HEK293 (cell line): ENCODE measurements at regions not wholly inside any gene's neighbourhood (a gene's known extent, or its start where the extent isn't known, plus 50 kb on each side); places are given as distances from the start of the nearest gene placed in this dataset.

Source experiments
- CTCF ChIA-PET: fragments of 350-600 bp; formaldehyde crosslinking; extraction: SDS; loops from one replicate; lab custom pipeline; 2021; ENCODE audit warnings: antibody characterized with exemption; lab: Yijun Ruan, JAX
- POLR2A ChIA-PET: fragments of 300-600 bp; formaldehyde crosslinking; extraction: SDS; loops from one replicate; lab custom pipeline; 2020; ENCODE audit warnings: antibody characterized with exemption, inconsistent platforms; lab: Yijun Ruan, JAX
- H3K27ac ChIP-seq: fragments of 200-500 bp; sonication (Bioruptor generic); 2 replicates; pipeline ENCODE4 v1.5.1; 2014; ENCODE audit warnings: low read depth, low read length, control low read depth, inconsistent platforms; ENCODE audit errors: extremely low read depth
- H3K36me3 ChIP-seq, 2 experiments: fragments of 200-500 bp in 1 of 2; sonication (Bioruptor generic) in 1 of 2; 1 replicate in 1 of 2; 2 replicates in 1 of 2; pipeline ENCODE4 v1.5.1; 2014 to 2017; ENCODE audit warnings: inconsistent platforms in 2 of 2, low read length in 2 of 2; ENCODE audit not compliant: control insufficient read depth in 2 of 2, insufficient read depth in 1 of 2
- H3K4me1 ChIP-seq: fragments of 200-500 bp; sonication (Bioruptor generic); 2 replicates; pipeline ENCODE4 v1.5.1; 2014; ENCODE audit warnings: mild to moderate bottlenecking, low read length, inconsistent platforms; ENCODE audit not compliant: control insufficient read depth, insufficient read depth
- H3K4me3 ChIP-seq: 2 replicates; pipeline ENCODE4 v1.5.1; 2011; ENCODE audit warnings: low read depth, mild to moderate bottlenecking, control low read depth, low read length, moderate library complexity
- H3K9me3 ChIP-seq: fragments of 200-500 bp; sonication (Bioruptor generic); 2 replicates; pipeline ENCODE4 v1.5.1; 2014; ENCODE audit warnings: low read depth, low read length, inconsistent platforms; ENCODE audit not compliant: control insufficient read depth, insufficient read depth
- BCL11B ChIP-seq: fragments of 450-650 bp; formaldehyde crosslinking; IDR thresholded peaks from 2 replicates; pipeline ENCODE4 v1.5.1; 2016; ENCODE audit warnings: low read depth, missing biosample characterization, missing genetic modification characterization
- HIC1 ChIP-seq: fragments of 450-650 bp; formaldehyde crosslinking; IDR thresholded peaks from 2 replicates; pipeline ENCODE4 v1.5.1; 2016; ENCODE audit warnings: missing biosample characterization, missing genetic modification characterization
- HOXD13 ChIP-seq: sonication (generic); formaldehyde crosslinking; IDR thresholded peaks from 2 replicates; pipeline ENCODE4 v1.8.0; 2022; ENCODE audit warnings: missing genetic modification reagents, borderline replicate concordance
- KLF7 ChIP-seq: fragments of 450-650 bp; formaldehyde crosslinking; IDR thresholded peaks from 2 replicates; pipeline ENCODE4 v1.5.1; 2016; ENCODE audit warnings: missing biosample characterization, missing genetic modification characterization, borderline replicate concordance
- REPIN1 ChIP-seq: fragments of 450-650 bp; formaldehyde crosslinking; IDR thresholded peaks from 2 replicates; pipeline ENCODE4 v1.5.1; 2017; ENCODE audit warnings: missing biosample characterization, missing genetic modification characterization, low read depth
- ZFP3 ChIP-seq: fragments of 450-650 bp; formaldehyde crosslinking; IDR thresholded peaks from 2 replicates; pipeline ENCODE4 v1.5.1; 2016; ENCODE audit warnings: low read depth, missing biosample characterization, missing genetic modification characterization
- ZNF114 ChIP-seq: fragments of 450-650 bp; formaldehyde crosslinking; IDR thresholded peaks from 2 replicates; pipeline ENCODE4 v1.5.0; 2017; ENCODE audit warnings: missing biosample characterization, missing genetic modification characterization
- ZNF19 ChIP-seq: fragments of 450-650 bp; formaldehyde crosslinking; IDR thresholded peaks from 2 replicates; pipeline ENCODE4; 2016; ENCODE audit warnings: missing biosample characterization, missing genetic modification characterization, low read depth
- ZNF24 ChIP-seq: fragments of 450-650 bp; formaldehyde crosslinking; IDR thresholded peaks from 2 replicates; pipeline ENCODE4 v1.5.1; 2016; ENCODE audit warnings: missing biosample characterization, missing genetic modification characterization
- ZNF280D ChIP-seq: fragments of 450-650 bp; formaldehyde crosslinking; IDR thresholded peaks from 2 replicates; pipeline ENCODE4 v1.5.1; 2016; ENCODE audit warnings: missing biosample characterization, missing genetic modification characterization
- ZNF513 ChIP-seq: fragments of 450-650 bp; IDR thresholded peaks from 2 replicates; pipeline ENCODE4 v1.5.1; 2018; ENCODE audit warnings: missing biosample characterization, missing genetic modification characterization
- ZNF596 ChIP-seq: fragments of 450-650 bp; IDR thresholded peaks from 2 replicates; pipeline ENCODE4 v1.5.0; 2018; ENCODE audit warnings: missing biosample characterization, mild to moderate bottlenecking, missing genetic modification characterization, moderate library complexity
- ZNF677 ChIP-seq: fragments of 450-650 bp; IDR thresholded peaks from 2 replicates; pipeline ENCODE4 v1.5.0; 2018; ENCODE audit warnings: missing biosample characterization, mild to moderate bottlenecking, missing genetic modification characterization, moderate library complexity
- ZNF776 ChIP-seq: fragments of 450-650 bp; formaldehyde crosslinking; IDR thresholded peaks from 2 replicates; pipeline ENCODE4 v1.5.0; 2017; ENCODE audit warnings: missing biosample characterization, missing genetic modification characterization, borderline replicate concordance
- ZNF830 ChIP-seq: fragments of 450-650 bp; IDR thresholded peaks from 2 replicates; pipeline ENCODE4 v1.5.0; 2018; ENCODE audit warnings: missing biosample characterization, missing genetic modification characterization, low read depth, mild to moderate bottlenecking, moderate library complexity
- ZNF837 ChIP-seq: fragments of 450-650 bp; formaldehyde crosslinking; IDR thresholded peaks from 2 replicates; pipeline ENCODE4 v1.5.1; 2016; ENCODE audit warnings: missing biosample characterization, missing genetic modification characterization
- ZSCAN23 ChIP-seq: fragments of 450-650 bp; formaldehyde crosslinking; IDR thresholded peaks from 2 replicates; pipeline ENCODE4 v1.5.1; 2016; ENCODE audit warnings: missing biosample characterization, missing genetic modification characterization
- ZXDB ChIP-seq: fragments of 450-650 bp; formaldehyde crosslinking; IDR thresholded peaks from 2 replicates; pipeline ENCODE4 v1.5.1; 2016; ENCODE audit warnings: missing biosample characterization, missing genetic modification characterization
- TF ChIP-seq, protein P1 (sequence below): fragments of 450-650 bp; formaldehyde crosslinking; conservative IDR thresholded peaks from 2 replicates; pipeline ENCODE4 v1.5.1; 2016; ENCODE audit warnings: low read depth, missing biosample characterization, missing genetic modification characterization
- TF ChIP-seq, protein P2 (sequence below): fragments of 450-650 bp; IDR thresholded peaks from 2 replicates; pipeline ENCODE4 v1.5.1; 2018; ENCODE audit warnings: missing biosample characterization, mild to moderate bottlenecking, missing genetic modification characterization

DNA sequence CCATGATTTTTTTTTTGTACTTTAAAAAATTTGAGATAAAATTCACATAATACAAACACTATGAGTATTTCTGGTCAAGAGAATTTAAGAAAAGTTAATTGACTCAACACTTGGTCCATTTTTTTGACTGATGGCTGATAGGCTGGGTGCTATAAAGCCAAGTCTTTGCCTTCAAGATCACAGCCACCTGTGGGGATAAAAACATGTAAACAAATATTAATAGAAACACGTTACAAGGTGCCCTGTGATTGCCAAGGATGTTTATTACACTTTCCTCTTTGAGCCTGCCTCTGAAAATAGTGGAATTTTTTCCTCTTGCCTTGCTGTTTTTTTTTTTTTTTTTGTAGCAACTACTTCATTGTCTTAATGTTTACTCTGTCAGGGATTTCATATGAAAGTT is 63.3 kb downstream of the FHIP1A start (continued):
- TF ChIP-seq, protein P1, sequence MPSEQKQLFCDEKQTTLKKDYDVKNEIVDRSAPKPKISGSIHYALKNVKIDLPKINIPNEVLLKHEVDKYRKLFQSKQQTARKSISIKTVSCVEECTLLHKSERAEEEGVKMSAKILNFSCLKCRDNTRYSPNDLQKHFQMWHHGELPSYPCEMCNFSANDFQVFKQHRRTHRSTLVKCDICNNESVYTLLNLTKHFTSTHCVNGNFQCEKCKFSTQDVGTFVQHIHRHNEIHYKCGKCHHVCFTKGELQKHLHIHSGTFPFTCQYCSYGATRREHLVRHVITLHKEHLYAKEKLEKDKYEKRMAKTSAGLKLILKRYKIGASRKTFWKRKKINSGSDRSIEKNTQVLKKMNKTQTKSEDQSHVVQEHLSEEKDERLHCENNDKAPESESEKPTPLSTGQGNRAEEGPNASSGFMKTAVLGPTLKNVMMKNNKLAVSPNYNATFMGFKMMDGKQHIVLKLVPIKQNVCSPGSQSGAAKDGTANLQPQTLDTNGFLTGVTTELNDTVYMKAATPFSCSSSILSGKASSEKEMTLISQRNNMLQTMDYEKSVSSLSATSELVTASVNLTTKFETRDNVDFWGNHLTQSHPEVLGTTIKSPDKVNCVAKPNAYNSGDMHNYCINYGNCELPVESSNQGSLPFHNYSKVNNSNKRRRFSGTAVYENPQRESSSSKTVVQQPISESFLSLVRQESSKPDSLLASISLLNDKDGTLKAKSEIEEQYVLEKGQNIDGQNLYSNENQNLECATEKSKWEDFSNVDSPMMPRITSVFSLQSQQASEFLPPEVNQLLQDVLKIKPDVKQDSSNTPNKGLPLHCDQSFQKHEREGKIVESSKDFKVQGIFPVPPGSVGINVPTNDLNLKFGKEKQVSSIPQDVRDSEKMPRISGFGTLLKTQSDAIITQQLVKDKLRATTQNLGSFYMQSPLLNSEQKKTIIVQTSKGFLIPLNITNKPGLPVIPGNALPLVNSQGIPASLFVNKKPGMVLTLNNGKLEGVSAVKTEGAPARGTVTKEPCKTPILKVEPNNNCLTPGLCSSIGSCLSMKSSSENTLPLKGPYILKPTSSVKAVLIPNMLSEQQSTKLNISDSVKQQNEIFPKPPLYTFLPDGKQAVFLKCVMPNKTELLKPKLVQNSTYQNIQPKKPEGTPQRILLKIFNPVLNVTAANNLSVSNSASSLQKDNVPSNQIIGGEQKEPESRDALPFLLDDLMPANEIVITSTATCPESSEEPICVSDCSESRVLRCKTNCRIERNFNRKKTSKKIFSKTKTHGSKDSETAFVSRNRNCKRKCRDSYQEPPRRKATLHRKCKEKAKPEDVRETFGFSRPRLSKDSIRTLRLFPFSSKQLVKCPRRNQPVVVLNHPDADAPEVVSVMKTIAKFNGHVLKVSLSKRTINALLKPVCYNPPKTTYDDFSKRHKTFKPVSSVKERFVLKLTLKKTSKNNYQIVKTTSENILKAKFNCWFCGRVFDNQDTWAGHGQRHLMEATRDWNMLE (tag by site-specific recombination): no peak
- TF ChIP-seq BCL11B (tag by site-specific recombination): no peak
- TF ChIP-seq HOXD13 (CRISPR knock-in tag): no peak
- no peak for TF ChIP-seq HIC1 (tag by site-specific recombination)
- TF ChIP-seq KLF7 (tag by site-specific recombination): no peak
- TF ChIP-seq, protein P2, sequence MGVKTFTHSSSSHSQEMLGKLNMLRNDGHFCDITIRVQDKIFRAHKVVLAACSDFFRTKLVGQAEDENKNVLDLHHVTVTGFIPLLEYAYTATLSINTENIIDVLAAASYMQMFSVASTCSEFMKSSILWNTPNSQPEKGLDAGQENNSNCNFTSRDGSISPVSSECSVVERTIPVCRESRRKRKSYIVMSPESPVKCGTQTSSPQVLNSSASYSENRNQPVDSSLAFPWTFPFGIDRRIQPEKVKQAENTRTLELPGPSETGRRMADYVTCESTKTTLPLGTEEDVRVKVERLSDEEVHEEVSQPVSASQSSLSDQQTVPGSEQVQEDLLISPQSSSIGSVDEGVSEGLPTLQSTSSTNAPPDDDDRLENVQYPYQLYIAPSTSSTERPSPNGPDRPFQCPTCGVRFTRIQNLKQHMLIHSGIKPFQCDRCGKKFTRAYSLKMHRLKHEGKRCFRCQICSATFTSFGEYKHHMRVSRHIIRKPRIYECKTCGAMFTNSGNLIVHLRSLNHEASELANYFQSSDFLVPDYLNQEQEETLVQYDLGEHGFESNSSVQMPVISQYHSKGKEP (tag by site-specific recombination): no peak
- no peak for TF ChIP-seq REPIN1 (tag by site-specific recombination)
- TF ChIP-seq ZNF837: no peak
- TF ChIP-seq ZNF677: no peak
- TF ChIP-seq ZFP3 (tag by site-specific recombination): no peak

DNA sequence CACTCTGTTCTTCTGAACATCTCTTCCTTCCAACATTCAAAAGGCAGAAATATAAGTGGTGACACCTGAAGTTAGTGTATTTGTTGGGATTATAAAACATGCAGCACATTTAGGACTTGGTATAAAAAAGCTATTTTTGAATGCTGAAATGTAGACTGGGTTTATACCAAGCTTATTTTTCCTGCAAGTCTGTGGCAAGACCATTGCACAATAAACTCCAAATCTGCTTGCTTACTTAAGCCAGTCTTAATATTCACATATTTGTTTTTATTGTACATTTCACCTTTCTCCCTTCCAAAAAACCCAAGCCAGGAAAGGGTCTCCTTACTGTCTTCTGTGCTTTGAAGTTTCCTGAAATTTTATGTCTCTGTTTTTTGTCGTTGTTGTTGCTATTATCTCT is 63.7 kb downstream of the FHIP1A start:
- ChIA-PET CTCF (no interaction called here), POLR2A (no interaction called here)
- Histone ChIP-seq H3K36me3 (no peaks in the 10 kb centered on the region), H3K4me3 (no peak overlapping the region), H3K27ac (no peak overlapping the region), H3K4me1 (peaks cover 3% of the 10 kb centered on the region), H3K9me3 (no peaks in the 10 kb centered on the region)
- TF ChIP-seq ZNF24 (tag by site-specific recombination) (no peak), ZXDB (tag by site-specific recombination) (no peak)

DNA sequence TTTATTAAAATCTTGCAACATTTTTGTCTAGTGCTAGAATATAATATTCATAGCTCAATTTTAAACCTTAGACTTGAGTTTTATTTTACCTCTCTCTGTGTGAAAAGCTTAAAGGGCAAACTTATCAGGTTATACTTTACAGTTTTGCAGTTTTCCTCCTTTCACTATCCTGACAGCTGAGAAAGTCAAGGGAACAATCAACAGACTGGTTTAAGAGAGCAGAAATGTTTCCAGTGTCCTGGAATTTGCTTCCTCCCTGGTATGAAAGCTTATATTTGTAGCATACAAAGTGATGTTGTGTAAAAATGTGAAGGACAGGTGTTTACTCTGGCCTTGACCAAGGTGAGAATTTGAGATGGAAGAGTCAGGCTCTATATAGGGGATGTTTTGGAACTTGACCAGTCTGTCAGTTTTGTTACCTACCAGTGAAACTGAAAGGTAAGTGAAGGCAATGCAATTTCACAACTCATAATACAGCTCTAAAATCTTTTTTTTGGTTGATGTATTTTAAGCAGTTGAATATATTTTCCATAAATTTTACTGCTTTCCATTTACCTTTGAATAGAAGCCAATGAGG is 64.6 kb downstream of the FHIP1A start:
- POLR2A ChIA-PET: no interaction called here
- CTCF ChIA-PET: interaction anchor here (0.6 to 1.0 kb wide), 2 partner anchors 171 to 210 kb away, joined by 4 read pairs; no protein-coding TSS in a partner anchor
- no peaks in the 10 kb centered on the region for H3K9me3 ChIP-seq
- no peaks in the 10 kb centered on the region for H3K36me3 ChIP-seq
- H3K27ac ChIP-seq: no peak overlapping the region
- H3K4me1 ChIP-seq: peaks cover 3% of the 10 kb centered on the region
- H3K4me3 ChIP-seq: no peak overlapping the region
- TF ChIP-seq ZNF513 (tag by site-specific recombination): no peak
- TF ChIP-seq ZNF114 (tag by site-specific recombination): no peak
- TF ChIP-seq ZNF776 (tag by site-specific recombination): no peak
- no peak for TF ChIP-seq ZNF596 (tag by site-specific recombination)
- no peak for TF ChIP-seq ZNF830 (tag by site-specific recombination)
- TF ChIP-seq ZNF280D (tag by site-specific recombination): no peak
- no peak for TF ChIP-seq ZNF19
- TF ChIP-seq ZSCAN23 (tag by site-specific recombination): no peak
